PC-9 (cell line): ENCODE measurements at regions not wholly inside any gene's neighbourhood (a gene's known extent, or its start where the extent isn't known, plus 50 kb on each side); places are given as distances from the start of the nearest gene placed in this dataset.

Experiments
- EZH2 ChIP-seq: fragments of 200-600 bp; sonication (generic); IDR thresholded peaks from 2 replicates; pipeline ENCODE4 v1.8.0; 2017; ENCODE audit warnings: antibody characterized with exemption, low read depth
- TF ChIP-seq, protein P1 (sequence below): fragments of 200-600 bp; sonication (generic); conservative IDR thresholded peaks from 2 replicates; pipeline ENCODE4 v1.6.1; 2017; ENCODE audit warnings: mixed run types, antibody characterized with exemption, mild to moderate bottlenecking, moderate library complexity

DNA sequence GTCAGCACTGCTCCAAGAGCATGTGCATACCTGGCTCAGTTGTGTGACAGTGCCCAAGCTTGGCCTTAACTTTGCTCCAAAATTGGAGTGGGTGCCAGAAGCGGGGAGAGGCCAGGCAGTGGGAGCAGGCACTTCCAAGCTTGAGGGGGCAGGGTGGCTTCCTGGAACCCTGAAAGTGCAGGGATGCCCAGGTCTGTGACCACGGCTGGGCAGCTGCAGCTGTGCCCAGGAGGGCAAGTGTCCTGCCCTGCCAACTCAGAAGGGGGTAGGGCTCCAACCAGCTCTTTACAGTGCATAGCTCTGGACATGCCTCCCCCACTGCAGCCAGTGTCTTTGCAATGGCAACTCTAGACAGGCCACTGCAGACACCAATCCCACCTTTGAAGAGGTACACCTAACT is 478.6 kb downstream of the OTOL1 start:
- TF ChIP-seq, protein P1, sequence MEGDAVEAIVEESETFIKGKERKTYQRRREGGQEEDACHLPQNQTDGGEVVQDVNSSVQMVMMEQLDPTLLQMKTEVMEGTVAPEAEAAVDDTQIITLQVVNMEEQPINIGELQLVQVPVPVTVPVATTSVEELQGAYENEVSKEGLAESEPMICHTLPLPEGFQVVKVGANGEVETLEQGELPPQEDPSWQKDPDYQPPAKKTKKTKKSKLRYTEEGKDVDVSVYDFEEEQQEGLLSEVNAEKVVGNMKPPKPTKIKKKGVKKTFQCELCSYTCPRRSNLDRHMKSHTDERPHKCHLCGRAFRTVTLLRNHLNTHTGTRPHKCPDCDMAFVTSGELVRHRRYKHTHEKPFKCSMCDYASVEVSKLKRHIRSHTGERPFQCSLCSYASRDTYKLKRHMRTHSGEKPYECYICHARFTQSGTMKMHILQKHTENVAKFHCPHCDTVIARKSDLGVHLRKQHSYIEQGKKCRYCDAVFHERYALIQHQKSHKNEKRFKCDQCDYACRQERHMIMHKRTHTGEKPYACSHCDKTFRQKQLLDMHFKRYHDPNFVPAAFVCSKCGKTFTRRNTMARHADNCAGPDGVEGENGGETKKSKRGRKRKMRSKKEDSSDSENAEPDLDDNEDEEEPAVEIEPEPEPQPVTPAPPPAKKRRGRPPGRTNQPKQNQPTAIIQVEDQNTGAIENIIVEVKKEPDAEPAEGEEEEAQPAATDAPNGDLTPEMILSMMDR = no peak
- no peak for TF ChIP-seq EZH2
